Thymus (tissue), 11 donors: ENCODE measurements at regions not wholly inside any gene's neighbourhood (a gene's known extent, or its start where the extent isn't known, plus 50 kb on each side); places are given as distances from the start of the nearest gene placed in this dataset.
"Not testable (repeated sequence)": the region's sequence is repeated elsewhere in the genome, so short reads cannot be mapped to it uniquely, and the experiment has no call there.

Source experiments
- DNase-seq, 9 donors: peaks; one replicate each; pipeline ENCODE4 v3.0.0-alpha.2; 2013; ENCODE audit warnings: low spot score in 9 of 9, low read depth in 6 of 9, missing footprints in 1 of 9
- H3K27ac ChIP-seq, 2 donors: one replicate each; pipeline ENCODE4 v1.5.1; 2013; ENCODE audit warnings: control low read depth in 1 of 2, low read depth in 1 of 2, low read length in 1 of 2, mild to moderate bottlenecking in 1 of 2, moderate library complexity in 1 of 2
- H3K27me3 ChIP-seq, 2 donors: one replicate each; pipeline ENCODE4 v1.5.1; 2013; ENCODE audit warnings: low read length in 1 of 2; ENCODE audit not compliant: control insufficient read depth in 2 of 2, insufficient read depth in 1 of 2
- H3K36me3 ChIP-seq, 2 donors: one replicate each; pipeline ENCODE4 v1.5.1; 2013; ENCODE audit warnings: low read length in 1 of 2, mild to moderate bottlenecking in 1 of 2, moderate library complexity in 1 of 2; ENCODE audit not compliant: control insufficient read depth in 2 of 2, insufficient read depth in 2 of 2
- H3K4me1 ChIP-seq, 2 donors: one replicate each; pipeline ENCODE4 v1.5.1; 2013; ENCODE audit warnings: low read length in 2 of 2; ENCODE audit not compliant: control insufficient read depth in 2 of 2, insufficient read depth in 2 of 2
- H3K4me3 ChIP-seq, 2 donors: one replicate each; pipeline ENCODE4 v1.5.1; 2013; ENCODE audit warnings: low read length in 2 of 2, control low read depth in 1 of 2, mild to moderate bottlenecking in 1 of 2
- H3K9me3 ChIP-seq, 2 donors: one replicate each; pipeline ENCODE4 v1.5.1; 2013; ENCODE audit warnings: low read length in 1 of 2, mild to moderate bottlenecking in 1 of 2; ENCODE audit not compliant: control insufficient read depth in 2 of 2, insufficient read depth in 1 of 2
- WGBS: extraction: QIAGEN DNeasy Blood & Tissue Kit; methylation state at CpG from one replicate; pipeline ENCODE4 v1.1.7; 2013; 5-methylcytosine and 5-hydroxymethylcytosine counted together
- donor health status: healthy.

- Histone ChIP-seq H3K36me3 (no peaks in the 10 kb centered on the region), H3K4me3 (no peak overlapping the region), H3K9me3 (peaks cover 6 to 18% of the 10 kb centered on the region in 2 donors), H3K27me3 (no peaks in the 10 kb centered on the region), H3K4me1 (no peaks in the 10 kb centered on the region), H3K27ac (no peak overlapping the region)
- WGBS = 100% methylated on average over 1 of the region's 1 CpG
- no peak for DNase-seq
Observed at GRCh38 chr1:45258059-45258650, 51.8 kb upstream of the ZSWIM5 start.

DNA sequence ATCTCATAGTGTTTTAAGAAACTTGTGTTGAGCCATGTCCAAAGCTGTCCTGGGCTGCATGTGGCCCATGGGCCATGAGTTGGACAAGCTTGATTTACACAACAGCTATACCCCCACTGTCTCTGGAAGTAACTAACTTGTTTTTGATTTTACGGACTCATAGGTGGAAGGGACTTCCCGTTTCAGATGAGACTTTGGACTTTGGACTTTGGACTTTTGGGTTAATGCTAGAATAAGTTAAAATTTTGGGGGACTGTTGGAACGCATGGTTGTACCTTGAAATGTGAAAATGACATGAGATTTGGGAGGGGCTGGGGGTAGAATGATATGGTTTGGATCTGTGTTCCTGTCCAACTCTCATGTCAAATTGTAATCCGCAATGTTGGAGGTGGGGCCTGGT, 52.6 kb upstream of the ZSWIM5 start:
- Histone ChIP-seq H3K4me1 (no peaks in the 10 kb centered on the region), H3K36me3 (no peaks in the 10 kb centered on the region), H3K9me3 (peaks cover 6 to 18% of the 10 kb centered on the region in 2 donors), H3K27me3 (no peaks in the 10 kb centered on the region), H3K4me3 (no peak overlapping the region), H3K27ac (no peak overlapping the region)
- no peak for DNase-seq
- WGBS = 96% methylated on average over 4 of the region's 4 CpGs

DNA sequence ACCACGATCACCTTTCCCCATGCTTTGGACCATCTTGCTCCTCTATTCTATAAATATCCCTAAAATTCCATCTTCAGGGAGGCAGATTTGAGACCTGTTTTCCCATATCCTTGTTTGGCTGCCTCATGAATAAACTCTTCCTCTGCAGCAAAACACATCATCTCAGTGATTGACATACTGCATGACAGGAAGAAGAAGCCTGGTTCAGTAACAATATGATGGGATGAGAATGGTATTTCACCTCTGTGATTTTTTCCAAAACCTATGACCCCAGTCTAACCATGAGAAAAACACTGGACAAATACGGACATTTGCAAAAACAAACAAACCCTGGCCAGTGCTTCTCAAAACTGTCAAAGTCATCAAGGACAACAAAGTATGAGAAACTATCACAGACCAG, 53.8 kb upstream of the ZSWIM5 start:
- no peaks in the 10 kb centered on the region for H3K4me1 ChIP-seq
- no peak overlapping the region for H3K4me3 ChIP-seq
- peaks cover 6 to 18% of the 10 kb centered on the region in 2 donors for H3K9me3 ChIP-seq
- 93% methylated on average over 2 of the region's 2 CpGs for WGBS
- no peaks in the 10 kb centered on the region for H3K36me3 ChIP-seq
- H3K27ac ChIP-seq = no peak overlapping the region
- H3K27me3 ChIP-seq = no peaks in the 10 kb centered on the region
- DNase-seq = no peak

GRCh38 chr1:45263132-45263531, 56.7 kb upstream of the ZSWIM5 start:
- Histone ChIP-seq H3K4me1 (no peaks in the 10 kb centered on the region), H3K4me3 (no peak overlapping the region), H3K9me3 (peaks cover 4 to 14% of the 10 kb centered on the region in 2 donors), H3K36me3 (no peaks in the 10 kb centered on the region), H3K27me3 (no peaks in the 10 kb centered on the region), H3K27ac (no peak overlapping the region)
- WGBS = 98% methylated on average over 4 of the region's 4 CpGs
- DNase-seq = no peak

GRCh38 chr1:45265244-45265643, 58.8 kb upstream of the ZSWIM5 start:
- Histone ChIP-seq H3K36me3 (no peaks in the 10 kb centered on the region), H3K27ac (no peak overlapping the region), H3K4me3 (no peak overlapping the region), H3K9me3 (peaks cover 0 to 5% of the 10 kb centered on the region in 2 donors), H3K4me1 (no peaks in the 10 kb centered on the region), H3K27me3 (no peaks in the 10 kb centered on the region)
- no peak for DNase-seq
- 94% methylated on average over 1 of the region's 1 CpG for WGBS

DNA sequence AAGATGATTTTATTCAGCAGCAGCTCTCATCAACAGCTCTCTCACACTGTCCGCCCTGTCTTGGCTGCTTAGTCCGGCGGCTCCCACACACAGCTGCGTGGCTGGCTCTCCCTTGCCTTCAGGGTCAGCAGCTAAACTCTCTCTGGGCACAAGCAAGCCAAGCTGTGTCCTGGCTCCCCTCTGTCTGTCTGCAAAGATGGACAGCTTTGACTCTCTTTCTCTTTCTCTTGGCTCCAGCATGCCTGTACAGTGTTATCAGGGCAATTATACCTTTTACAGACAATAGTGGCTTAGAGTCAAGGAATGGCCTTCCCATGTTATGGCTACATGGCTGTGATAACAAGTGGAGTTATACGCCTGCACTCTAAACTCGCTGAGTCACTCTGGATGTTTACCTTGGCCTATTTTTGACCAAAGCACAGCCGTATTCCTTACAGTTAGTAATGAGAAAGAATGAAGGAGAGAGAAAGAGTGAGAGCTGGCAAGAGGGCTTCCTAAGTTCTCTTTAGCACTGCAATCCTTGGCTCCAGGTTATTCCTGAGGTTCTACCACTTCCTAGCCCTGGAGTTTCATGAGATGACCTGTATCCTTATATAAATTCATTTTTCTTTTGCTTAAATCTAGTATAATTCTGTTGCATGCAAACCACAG, 59.9 kb upstream of the ZSWIM5 start:
- 80% methylated on average over 7 of the region's 7 CpGs for WGBS
- Histone ChIP-seq H3K36me3 (no peaks in the 10 kb centered on the region), H3K27me3 (no peaks in the 10 kb centered on the region), H3K9me3 (peaks cover 0 to 5% of the 10 kb centered on the region in 2 donors), H3K27ac (no peak overlapping the region), H3K4me1 (no peaks in the 10 kb centered on the region), H3K4me3 (no peak overlapping the region)
- DNase-seq = peak in 1 of 9 donors; percentile 1

DNA sequence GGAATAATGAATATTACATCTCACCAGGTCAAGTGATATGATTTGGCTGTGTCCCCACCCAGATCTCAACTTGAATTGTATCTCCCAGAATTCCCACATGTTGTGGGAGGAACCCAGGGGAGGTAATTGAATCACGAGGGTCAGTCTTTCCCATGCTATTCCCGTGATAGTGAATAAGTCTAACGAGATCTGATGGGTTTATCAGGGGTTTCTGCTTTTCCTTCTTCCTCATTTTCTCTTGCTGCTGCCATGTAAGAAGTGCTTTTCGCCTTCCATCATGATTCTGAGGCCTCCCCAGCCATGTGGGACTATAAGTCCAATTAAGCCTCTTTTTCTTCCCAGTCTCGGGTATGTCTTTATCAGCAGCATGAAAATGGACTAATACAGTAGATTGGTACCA, 58.4 kb upstream of the HPDL start:
- DNase-seq, H3K27me3 ChIP-seq, H3K4me1 ChIP-seq, H3K4me3 ChIP-seq, H3K36me3 ChIP-seq, H3K27ac ChIP-seq, H3K9me3 ChIP-seq: not testable (repeated sequence)
- 92% methylated on average over 5 of the region's 5 CpGs for WGBS

GRCh38 chr1:45272267-45272666, 54.4 kb upstream of the HPDL start:
- H3K27me3 ChIP-seq = not testable (repeated sequence)
- WGBS = 97% methylated on average over 1 of the region's 1 CpG

GRCh38 chr1:45272913-45273371, 53.8 kb upstream of the HPDL start:
- DNase-seq = no peak
- H3K27me3 ChIP-seq = no peaks in the 10 kb centered on the region
- no peak overlapping the region for H3K27ac ChIP-seq
- no peaks in the 10 kb centered on the region for H3K9me3 ChIP-seq
- no peaks in the 10 kb centered on the region for H3K36me3 ChIP-seq
- no peaks in the 10 kb centered on the region for H3K4me1 ChIP-seq
- no peak overlapping the region for H3K4me3 ChIP-seq
- WGBS = 97% methylated on average over 4 of the region's 4 CpGs

More at GRCh38 chr1:45272267-45272666, 54.4 kb upstream of the HPDL start:
- not testable (repeated sequence) for H3K4me1 ChIP-seq, H3K27ac ChIP-seq, DNase-seq, H3K4me3 ChIP-seq, H3K9me3 ChIP-seq, H3K36me3 ChIP-seq
